Kidney glomerular epithelial cell (primary cell): ENCODE measurements at regions not wholly inside any gene's neighbourhood (a gene's known extent, or its start where the extent isn't known, plus 50 kb on each side); places are given as distances from the start of the nearest gene placed in this dataset.
"Not testable (repeated sequence)": the region's sequence is repeated elsewhere in the genome, so short reads cannot be mapped to it uniquely, and the experiment has no call there.

Source experiments
- DNase-seq: peaks from one replicate; lab custom pipeline; 2025; lab: John Stamatoyannopoulos, UW

- DNase-seq, result not testable (repeated sequence)
These were observed 1723.8 kb upstream of the DEFB115 start for GRCh38 chr20:29533566-29534177.

- DNase-seq, result not testable (repeated sequence)
These were observed 1690.4 kb upstream of the DEFB115 start for GRCh38 chr20:29566901-29567635.

DNA sequence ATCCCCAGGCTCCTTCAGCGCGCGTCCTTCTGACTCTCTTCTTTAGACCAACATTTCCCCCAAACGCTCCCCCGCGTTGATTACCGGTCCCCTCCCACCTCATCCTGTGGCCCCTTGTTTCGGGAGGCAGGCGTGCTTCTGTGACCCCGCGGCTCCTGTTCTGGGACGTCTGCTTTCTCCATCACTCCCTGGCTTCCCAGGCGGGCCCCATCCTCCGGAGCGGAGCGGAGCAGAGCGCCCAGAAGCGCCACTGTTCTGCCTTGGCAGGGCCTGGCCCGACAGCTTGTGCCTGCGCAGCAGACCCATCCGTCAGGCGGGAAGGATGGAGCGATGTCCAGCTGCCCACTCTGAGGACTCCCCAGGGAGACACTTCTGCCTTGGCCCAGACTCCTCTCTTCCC, 1689.8 kb upstream of the DEFB115 start:
- not testable (repeated sequence) for DNase-seq

GRCh38 chr20:29570126-29570525, 1687.3 kb upstream of the DEFB115 start:
- not testable (repeated sequence) for DNase-seq

GRCh38 chr20:29589530-29589929, 1667.9 kb upstream of the DEFB115 start:
- not testable (repeated sequence) for DNase-seq

DNA sequence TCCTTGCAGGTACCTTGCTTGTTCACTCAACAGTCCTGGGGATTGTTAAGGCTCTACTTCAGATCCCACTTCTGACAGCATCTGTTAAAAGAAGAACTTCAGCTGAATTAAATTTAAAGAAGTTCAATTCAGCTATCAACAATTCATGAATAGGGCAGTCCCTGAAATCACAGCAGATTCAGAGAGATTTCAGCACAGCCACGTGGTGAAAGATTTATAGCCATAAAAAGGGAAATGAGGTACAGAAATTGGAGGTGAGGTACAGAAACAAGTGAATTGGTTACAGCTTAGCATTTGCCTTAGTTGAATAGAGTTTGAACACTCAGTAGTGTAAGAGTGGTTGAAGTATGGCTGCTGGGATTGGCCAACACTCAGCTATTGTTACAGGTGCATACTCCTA, 1653.3 kb upstream of the DEFB115 start:
- not testable (repeated sequence) for DNase-seq

DNA sequence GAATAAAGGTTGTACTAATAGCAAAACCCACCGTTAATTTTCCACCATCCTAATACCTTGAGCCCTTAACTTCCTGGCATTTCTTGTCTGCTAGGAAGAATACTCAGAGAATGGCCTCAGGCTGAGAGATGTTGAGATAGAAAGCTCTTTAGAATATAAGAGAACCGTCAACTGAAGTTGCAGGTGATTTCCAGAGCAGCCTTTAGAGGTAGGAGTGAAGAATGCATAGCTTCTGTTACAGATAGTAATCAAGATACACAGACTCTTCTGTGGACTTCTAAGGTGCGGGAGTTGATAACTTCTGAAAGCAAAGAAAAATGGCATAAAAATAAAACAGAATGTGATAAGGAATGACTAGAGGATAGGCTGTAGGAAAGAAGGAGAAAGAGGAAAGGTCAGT, 1651.3 kb upstream of the DEFB115 start:
- not testable (repeated sequence) for DNase-seq

DNA sequence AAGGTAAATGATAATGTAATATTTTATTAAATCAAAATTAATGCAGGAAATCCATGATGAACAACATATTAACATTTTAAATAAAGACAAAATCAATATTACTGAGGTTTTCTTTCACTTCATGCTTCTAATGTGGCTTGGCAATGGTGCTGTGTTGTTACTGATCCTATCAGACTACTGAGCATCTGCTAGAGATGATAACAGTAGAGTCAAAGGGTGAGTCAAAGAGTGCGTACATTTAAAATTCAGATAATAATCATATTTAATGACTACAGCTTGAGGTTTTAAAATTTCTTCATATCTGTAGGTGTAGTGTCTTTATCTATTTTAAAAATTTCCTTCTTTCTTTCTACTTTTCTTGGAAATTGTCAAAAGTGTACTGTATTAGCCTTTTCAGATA, 1628.1 kb upstream of the DEFB115 start:
- DNase-seq, result not testable (repeated sequence)
